ENCODE measurements at regions not wholly inside any gene's neighbourhood (a gene's known extent, or its start where the extent isn't known, plus 50 kb on each side); places are given as distances from the start of the nearest gene placed in this dataset.
"Not testable (repeated sequence)": the region's sequence is repeated elsewhere in the genome, so short reads cannot be mapped to it uniquely, and the experiment has no call there.

- TF ChIP-seq CTCF, POLR2AphosphoS5, EP300 (IDR thresholded peaks at IDR 0.05): not testable (repeated sequence)
These were observed 82.3 kb upstream of the PRDX6 start for GRCh38 chr1:173394813-173395212.

All from upper lobe of left lung (tissue), 4 donors.